ENCODE measurements at regions not wholly inside any gene's neighbourhood (a gene's known extent, or its start where the extent isn't known, plus 50 kb on each side); places are given as distances from the start of the nearest gene placed in this dataset.
"Not testable (repeated sequence)": the region's sequence is repeated elsewhere in the genome, so short reads cannot be mapped to it uniquely, and the experiment has no call there.

GRCh38 chr10:28354511-28354910, 51.6 kb upstream of the MPP7 start:
- DNase-seq (ENCODE audit: low spot score): no peak

- DNase-seq (ENCODE audit: low spot score): no peak
These were observed 52.5 kb upstream of the MPP7 start for GRCh38 chr10:28355376-28355775.

GRCh38 chr10:28359334-28359733, 56.5 kb upstream of the MPP7 start:
- DNase-seq (ENCODE audit: low spot score): no peak

- DNase-seq (ENCODE audit: low spot score): no peak
These were observed 57.3 kb upstream of the MPP7 start for GRCh38 chr10:28360175-28360574.

- DNase-seq (ENCODE audit: low spot score): no peak
These were observed 60.5 kb upstream of the MPP7 start for GRCh38 chr10:28363376-28363775.

- DNase-seq (ENCODE audit: low spot score): no peak
These were observed 63.0 kb upstream of the MPP7 start for GRCh38 chr10:28365840-28366239.

GRCh38 chr10:28366994-28367393, 64.1 kb upstream of the MPP7 start:
- no peak for DNase-seq (ENCODE audit: low spot score)

- no peak for DNase-seq (ENCODE audit: low spot score)
These were observed 64.5 kb upstream of the MPP7 start for GRCh38 chr10:28367413-28367812.

GRCh38 chr10:28367929-28368484, 65.1 kb upstream of the MPP7 start:
- no peak for DNase-seq (ENCODE audit: low spot score)

- no peak for DNase-seq (ENCODE audit: low spot score)
These were observed 67.4 kb upstream of the MPP7 start for GRCh38 chr10:28370107-28370835.

- DNase-seq (ENCODE audit: low spot score): not testable (repeated sequence)
These were observed 68.8 kb upstream of the MPP7 start for GRCh38 chr10:28371638-28372037.

GRCh38 chr10:28374036-28374435, 71.2 kb upstream of the MPP7 start:
- no peak for DNase-seq (ENCODE audit: low spot score)

- DNase-seq (ENCODE audit: low spot score): no peak
These were observed 72.8 kb upstream of the MPP7 start for GRCh38 chr10:28375399-28376354.

GRCh38 chr10:28378986-28379585, 76.2 kb upstream of the MPP7 start:
- DNase-seq (ENCODE audit: low spot score): no peak

- DNase-seq (ENCODE audit: low spot score): no peak
These were observed 78.6 kb upstream of the MPP7 start for GRCh38 chr10:28381466-28381865.

GRCh38 chr10:28381903-28382347, 79.1 kb upstream of the MPP7 start:
- peak; percentile 55 for DNase-seq (ENCODE audit: low spot score)

- no peak for DNase-seq (ENCODE audit: low spot score)
These were observed 79.8 kb upstream of the MPP7 start for GRCh38 chr10:28382525-28383269.

GRCh38 chr10:28384557-28384956, 81.7 kb upstream of the MPP7 start:
- DNase-seq (ENCODE audit: low spot score): no peak

GRCh38 chr10:28385748-28386502, 83.1 kb upstream of the MPP7 start:
- DNase-seq (ENCODE audit: low spot score): no peak

GRCh38 chr10:28386503-28386868, 83.6 kb upstream of the MPP7 start:
- no peak for DNase-seq (ENCODE audit: low spot score)
